Hepatocyte (in vitro differentiated cells): ENCODE measurements at regions not wholly inside any gene's neighbourhood (a gene's known extent, or its start where the extent isn't known, plus 50 kb on each side); places are given as distances from the start of the nearest gene placed in this dataset.
A peak's percentile ranks its signal among the peaks of the same experiment; 100 is the strongest.

ENCODE experiments used
- DNase-seq: peaks from one replicate; pipeline ENCODE4 v3.0.0-alpha.2; 2016; ENCODE audit warnings: low spot score
- H2AFZ ChIP-seq: fragments of 200-600 bp; sonication (generic); 2 replicates; pipeline ENCODE4 v1.6.0; 2016; ENCODE audit warnings: antibody characterized with exemption, mild to moderate bottlenecking
- H3K27ac ChIP-seq: fragments of 200-600 bp; sonication (generic); 2 replicates; pipeline ENCODE4 v1.5.1; 2016; ENCODE audit warnings: mild to moderate bottlenecking
- H3K27me3 ChIP-seq: fragments of 200-600 bp; sonication (generic); 2 replicates; pipeline ENCODE4 v1.6.1; 2016
- H3K36me3 ChIP-seq: fragments of 200-600 bp; sonication (generic); replicated peaks from 2 replicates; pipeline ENCODE4 v1.5.1; 2016; ENCODE audit warnings: low read depth; ENCODE audit not compliant: insufficient read depth
- H3K4me1 ChIP-seq: fragments of 200-600 bp; sonication (generic); 2 replicates; pipeline ENCODE4 v1.5.1; 2016; ENCODE audit warnings: mild to moderate bottlenecking, moderate library complexity; ENCODE audit not compliant: insufficient read depth
- H3K4me2 ChIP-seq: fragments of 200-600 bp; sonication (generic); 2 replicates; pipeline ENCODE4 v1.6.0; 2016
- H3K4me3 ChIP-seq: fragments of 200-600 bp; sonication (generic); 2 replicates; pipeline ENCODE4 v1.5.1; 2016; ENCODE audit warnings: mild to moderate bottlenecking
- H3K79me2 ChIP-seq: fragments of 200-600 bp; sonication (generic); 2 replicates; pipeline ENCODE4 v1.6.0; 2017; ENCODE audit warnings: mild to moderate bottlenecking
- H3K9me2 ChIP-seq: fragments of 200-600 bp; sonication (generic); replicated peaks from 2 replicates; pipeline ENCODE4 v1.6.0; 2017; ENCODE audit warnings: mild to moderate bottlenecking; ENCODE audit not compliant: insufficient read depth
- H3K9me3 ChIP-seq: fragments of 200-600 bp; sonication (generic); 2 replicates; pipeline ENCODE4 v1.5.1; 2016; ENCODE audit warnings: low read depth, mild to moderate bottlenecking
- H4K20me1 ChIP-seq: fragments of 200-600 bp; sonication (generic); 2 replicates; pipeline ENCODE4 v1.6.0; 2016; ENCODE audit warnings: mild to moderate bottlenecking; ENCODE audit not compliant: insufficient read depth, poor library complexity, severe bottlenecking
- EZH2 ChIP-seq: fragments of 200-600 bp; sonication (generic); IDR thresholded peaks from 2 replicates; pipeline ENCODE4 v1.6.1; 2016; ENCODE audit warnings: antibody characterized with exemption, mild to moderate bottlenecking, borderline replicate concordance
- EZH2phosphoT487 ChIP-seq: fragments of 200-600 bp; sonication (generic); IDR thresholded peaks from one replicate; pipeline ENCODE4 v1.6.1; 2018; ENCODE audit warnings: antibody characterized with exemption, mild to moderate bottlenecking, low read depth, moderate library complexity; ENCODE audit not compliant: unreplicated experiment, severe bottlenecking
- WGBS: methylation state at CpG from one replicate; pipeline ENCODE4 v1.1.6; 2016; ENCODE audit warnings: low lambda C conversion rate; ENCODE audit errors: missing lambda C conversion rate; 5-methylcytosine and 5-hydroxymethylcytosine counted together
- TF ChIP-seq, protein P1 (sequence below): fragments of 200-600 bp; sonication (generic); IDR thresholded peaks from 2 replicates; pipeline ENCODE4 v1.5.1; 2016; ENCODE audit warnings: antibody characterized with exemption, mild to moderate bottlenecking; ENCODE audit not compliant: poor library complexity

DNA sequence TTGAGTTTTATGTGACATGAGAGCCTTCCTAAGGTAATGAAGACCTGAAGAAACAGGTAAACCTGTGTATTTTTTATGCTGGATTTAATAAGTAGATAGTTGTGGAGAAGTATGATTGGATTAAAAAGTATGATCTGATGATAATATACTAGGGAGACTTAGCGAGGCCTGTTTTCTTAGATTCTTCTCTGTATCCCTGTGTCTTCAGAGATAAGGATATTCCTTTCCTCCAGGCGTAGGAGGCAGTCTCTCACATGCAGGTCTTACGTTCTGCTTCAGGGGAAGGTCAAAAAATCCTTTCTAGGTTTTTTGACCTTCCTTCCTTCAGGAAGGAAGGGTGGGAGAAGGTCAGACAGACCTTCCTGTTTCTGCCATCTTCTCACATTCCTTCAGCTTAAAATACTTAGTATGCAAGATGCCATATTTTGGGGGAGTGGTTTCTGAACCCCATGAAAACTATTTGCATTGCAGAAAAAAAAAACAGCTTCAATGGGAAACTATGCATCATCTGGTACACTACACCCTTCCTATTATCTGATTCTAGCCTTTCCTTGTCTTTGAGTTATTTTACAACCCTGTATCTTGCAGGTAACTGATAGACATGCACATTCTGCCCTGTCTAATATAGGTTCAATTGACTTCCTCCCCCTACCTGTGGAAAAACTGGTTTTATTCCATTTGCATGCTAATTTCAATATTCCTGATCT, 57.3 kb upstream of the ZNF608 start:
- Histone ChIP-seq H2AFZ (no peak overlapping the region), H3K27ac (no peak overlapping the region), H3K4me2 (no peak overlapping the region), H4K20me1 (no peaks in the 10 kb centered on the region), H3K9me3 (no peaks in the 10 kb centered on the region), H3K27me3 (no peaks in the 10 kb centered on the region), H3K79me2 (no peaks in the 10 kb centered on the region), H3K9me2 (no peaks in the 10 kb centered on the region), H3K36me3 (no peaks in the 10 kb centered on the region), H3K4me3 (no peak overlapping the region), H3K4me1 (peaks cover 17% of the 10 kb centered on the region)
- WGBS = 92% methylated on average over 3 of the region's 3 CpGs
- DNase-seq = no peak
- TF ChIP-seq EZH2 (no peak), EZH2phosphoT487 (no peak)
- TF ChIP-seq, protein P1, sequence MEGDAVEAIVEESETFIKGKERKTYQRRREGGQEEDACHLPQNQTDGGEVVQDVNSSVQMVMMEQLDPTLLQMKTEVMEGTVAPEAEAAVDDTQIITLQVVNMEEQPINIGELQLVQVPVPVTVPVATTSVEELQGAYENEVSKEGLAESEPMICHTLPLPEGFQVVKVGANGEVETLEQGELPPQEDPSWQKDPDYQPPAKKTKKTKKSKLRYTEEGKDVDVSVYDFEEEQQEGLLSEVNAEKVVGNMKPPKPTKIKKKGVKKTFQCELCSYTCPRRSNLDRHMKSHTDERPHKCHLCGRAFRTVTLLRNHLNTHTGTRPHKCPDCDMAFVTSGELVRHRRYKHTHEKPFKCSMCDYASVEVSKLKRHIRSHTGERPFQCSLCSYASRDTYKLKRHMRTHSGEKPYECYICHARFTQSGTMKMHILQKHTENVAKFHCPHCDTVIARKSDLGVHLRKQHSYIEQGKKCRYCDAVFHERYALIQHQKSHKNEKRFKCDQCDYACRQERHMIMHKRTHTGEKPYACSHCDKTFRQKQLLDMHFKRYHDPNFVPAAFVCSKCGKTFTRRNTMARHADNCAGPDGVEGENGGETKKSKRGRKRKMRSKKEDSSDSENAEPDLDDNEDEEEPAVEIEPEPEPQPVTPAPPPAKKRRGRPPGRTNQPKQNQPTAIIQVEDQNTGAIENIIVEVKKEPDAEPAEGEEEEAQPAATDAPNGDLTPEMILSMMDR = no peak

DNA sequence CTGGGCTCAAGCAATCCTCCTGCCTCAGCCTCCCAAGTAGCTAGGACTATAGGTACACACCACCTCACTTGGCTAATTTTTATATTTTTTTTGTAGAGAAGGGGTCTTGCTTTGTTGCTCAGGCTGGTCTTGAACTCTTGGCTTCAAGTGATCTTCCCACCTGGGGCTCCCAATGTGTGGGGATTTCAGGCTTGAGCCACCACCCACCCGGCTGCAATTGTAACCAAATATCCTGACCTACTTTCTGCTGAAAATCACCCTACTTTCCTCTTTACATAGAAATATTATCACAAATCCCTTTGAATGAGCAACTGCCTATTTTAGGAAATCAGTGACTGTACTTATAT, 59.6 kb upstream of the ZNF608 start:
- H3K27me3 ChIP-seq = no peaks in the 10 kb centered on the region
- peak overlapping the region; percentile 17 for H3K4me2 ChIP-seq
- no peaks in the 10 kb centered on the region for H3K79me2 ChIP-seq
- H3K9me3 ChIP-seq = no peaks in the 10 kb centered on the region
- peak overlapping the region; percentile 28 for H3K27ac ChIP-seq
- H3K36me3 ChIP-seq = no peaks in the 10 kb centered on the region
- no peak overlapping the region for H2AFZ ChIP-seq
- H3K9me2 ChIP-seq = no peaks in the 10 kb centered on the region
- no peaks in the 10 kb centered on the region for H4K20me1 ChIP-seq
- no peak for DNase-seq
- H3K4me3 ChIP-seq = no peak overlapping the region
- peaks cover 24% of the 10 kb centered on the region for H3K4me1 ChIP-seq
- TF ChIP-seq, protein P1 = no peak
- TF ChIP-seq EZH2 (no peak), EZH2phosphoT487 (no peak)
- WGBS = 88% methylated on average over 1 of the region's 1 CpG

DNA sequence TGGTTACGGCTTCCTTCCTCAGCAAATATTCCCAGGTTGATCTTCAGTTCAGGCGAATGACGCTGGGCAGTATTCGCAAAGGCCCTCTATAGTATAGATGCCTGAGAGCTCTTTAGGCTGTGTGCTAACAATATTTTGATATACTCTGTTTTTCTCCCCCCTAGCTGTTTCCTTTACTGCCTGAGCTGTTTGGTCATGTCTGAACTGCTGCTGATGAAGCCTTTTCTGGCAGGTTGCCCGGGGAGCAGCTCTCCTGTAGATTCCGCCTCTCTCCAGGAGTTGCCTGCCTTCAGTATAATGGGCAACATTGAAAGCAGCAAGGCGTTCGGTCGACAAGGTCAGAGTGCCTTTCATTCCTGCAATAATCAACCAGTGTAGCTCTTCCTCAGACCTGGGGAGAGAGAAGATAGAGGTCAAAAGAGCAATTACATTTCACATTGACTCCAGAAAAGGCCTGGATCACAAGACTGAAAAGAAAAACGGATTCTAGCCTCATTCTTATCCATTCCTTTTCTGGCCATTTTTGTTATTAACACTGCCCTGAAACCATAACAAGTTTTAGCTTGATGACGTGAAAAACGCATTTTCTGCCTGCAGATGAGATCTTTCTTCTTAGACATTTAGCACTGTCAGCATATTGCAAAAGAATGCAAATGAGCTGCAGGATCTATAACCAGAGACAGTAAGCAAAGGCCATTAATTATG, 60.1 kb upstream of the ZNF608 start:
- TF ChIP-seq EZH2 = no peak
- TF ChIP-seq, protein P1 = no peak
- no peak for TF ChIP-seq EZH2phosphoT487
- no peaks in the 10 kb centered on the region for H3K9me2 ChIP-seq
- no peaks in the 10 kb centered on the region for H3K9me3 ChIP-seq
- DNase-seq = peak; percentile 90
- H3K4me2 ChIP-seq = peak overlapping the region; percentile 17
- no peaks in the 10 kb centered on the region for H3K27me3 ChIP-seq
- peaks cover 26% of the 10 kb centered on the region for H3K4me1 ChIP-seq
- H3K79me2 ChIP-seq = no peaks in the 10 kb centered on the region
- WGBS = 38% methylated on average over 12 of the region's 12 CpGs
- no peaks in the 10 kb centered on the region for H4K20me1 ChIP-seq
- H2AFZ ChIP-seq = peak overlapping the region; percentile 12
- no peaks in the 10 kb centered on the region for H3K36me3 ChIP-seq
- no peak overlapping the region for H3K4me3 ChIP-seq
- H3K27ac ChIP-seq = peak overlapping the region; percentile 28
